Smooth muscle cell (in vitro differentiated cells): ENCODE measurements at regions not wholly inside any gene's neighbourhood (a gene's known extent, or its start where the extent isn't known, plus 50 kb on each side); places are given as distances from the start of the nearest gene placed in this dataset.
"Not testable (repeated sequence)": the region's sequence is repeated elsewhere in the genome, so short reads cannot be mapped to it uniquely, and the experiment has no call there.

Source experiments
- DNase-seq: peaks from one replicate; lab custom pipeline; 2025; ENCODE audit not compliant: unreplicated experiment; lab: John Stamatoyannopoulos, UW
- H2AFZ ChIP-seq: fragments of 200-600 bp; sonication (generic); 2 replicates; pipeline ENCODE4 v1.6.0; 2016; ENCODE audit warnings: antibody characterized with exemption, low read depth, mild to moderate bottlenecking
- H3F3A ChIP-seq: fragments of 200-600 bp; sonication (generic); 2 replicates; pipeline ENCODE4 v1.6.0; 2017; ENCODE audit warnings: antibody characterized with exemption, low read depth
- H3K27ac ChIP-seq: fragments of 200-600 bp; sonication (generic); 2 replicates; pipeline ENCODE4 v1.5.1; 2016; ENCODE audit warnings: low read depth, mild to moderate bottlenecking
- H3K27me3 ChIP-seq: fragments of 200-600 bp; sonication (generic); 2 replicates; pipeline ENCODE4 v1.6.1; 2016; ENCODE audit warnings: low read depth, mild to moderate bottlenecking
- H3K36me3 ChIP-seq: fragments of 200-600 bp; sonication (generic); 2 replicates; pipeline ENCODE4 v1.5.1; 2016; ENCODE audit warnings: low read depth
- H3K4me1 ChIP-seq: fragments of 200-600 bp; sonication (generic); 2 replicates; pipeline ENCODE4 v1.5.1; 2016; ENCODE audit warnings: low read depth
- H3K4me2 ChIP-seq: fragments of 200-600 bp; sonication (generic); 2 replicates; pipeline ENCODE4 v1.6.0; 2016; ENCODE audit warnings: mild to moderate bottlenecking
- H3K4me3 ChIP-seq: fragments of 200-600 bp; sonication (generic); 2 replicates; pipeline ENCODE4 v1.5.1; 2016; ENCODE audit warnings: mild to moderate bottlenecking
- H3K79me2 ChIP-seq: fragments of 200-600 bp; sonication (generic); 2 replicates; pipeline ENCODE4 v1.6.0; 2016; ENCODE audit warnings: low read depth, mild to moderate bottlenecking
- H3K9ac ChIP-seq: fragments of 200-600 bp; sonication (generic); 2 replicates; pipeline ENCODE4 v1.6.0; 2016; ENCODE audit warnings: low read depth
- H3K9me3 ChIP-seq: fragments of 200-600 bp; sonication (generic); replicated peaks from 2 replicates; pipeline ENCODE4 v1.5.1; 2016; ENCODE audit warnings: low read depth
- H4K20me1 ChIP-seq: fragments of 200-600 bp; sonication (generic); 2 replicates; pipeline ENCODE4 v1.6.0; 2016; ENCODE audit warnings: low read depth
- WGBS: methylation state at CpG from one replicate; pipeline ENCODE4 v1.1.7; 2016; ENCODE audit warnings: low lambda C conversion rate; 5-methylcytosine and 5-hydroxymethylcytosine counted together

GRCh38 chr15:20252040-20252439 is 289.6 kb downstream of the GOLGA6L6 start:
- not testable (repeated sequence) for H3K4me1 ChIP-seq, H3K36me3 ChIP-seq, H4K20me1 ChIP-seq, H3K27ac ChIP-seq, H3K4me3 ChIP-seq, H3K4me2 ChIP-seq, H3F3A ChIP-seq, H3K27me3 ChIP-seq, H3K9ac ChIP-seq, H3K79me2 ChIP-seq, DNase-seq, H2AFZ ChIP-seq
- H3K9me3 ChIP-seq = peaks cover 16% of the 10 kb centered on the region
- WGBS = 63% methylated on average over 7 of the region's 7 CpGs

- peaks cover 16% of the 10 kb centered on the region for H3K9me3 ChIP-seq
- not testable (repeated sequence) for H3K27ac ChIP-seq, H3K4me3 ChIP-seq, H3K9ac ChIP-seq, H3K79me2 ChIP-seq, H3K4me2 ChIP-seq, H3F3A ChIP-seq, H2AFZ ChIP-seq, H4K20me1 ChIP-seq, H3K36me3 ChIP-seq, H3K27me3 ChIP-seq, H3K4me1 ChIP-seq, DNase-seq
- WGBS = 66% methylated on average over 13 of the region's 13 CpGs
Measured at GRCh38 chr15:20251214-20252005, 290.2 kb downstream of the GOLGA6L6 start.

GRCh38 chr15:20250206-20250605 is 291.4 kb downstream of the GOLGA6L6 start:
- peaks cover 23% of the 10 kb centered on the region for H3K9me3 ChIP-seq

GRCh38 chr15:20249677-20249970 is 292.0 kb downstream of the GOLGA6L6 start:
- peaks cover 27% of the 10 kb centered on the region for H3K9me3 ChIP-seq

More at GRCh38 chr15:20250206-20250605, 291.4 kb downstream of the GOLGA6L6 start:
- not testable (repeated sequence) for H3K79me2 ChIP-seq, H2AFZ ChIP-seq, H3K4me2 ChIP-seq, H3K27ac ChIP-seq, H3K27me3 ChIP-seq, H4K20me1 ChIP-seq, DNase-seq, H3F3A ChIP-seq, H3K4me1 ChIP-seq, H3K9ac ChIP-seq, H3K4me3 ChIP-seq, H3K36me3 ChIP-seq
- 49% methylated on average over 3 of the region's 3 CpGs for WGBS

GRCh38 chr15:20248434-20248833 is 293.2 kb downstream of the GOLGA6L6 start:
- not testable (repeated sequence) for H3K36me3 ChIP-seq, DNase-seq, H3K4me3 ChIP-seq, H3K4me1 ChIP-seq, H3K27ac ChIP-seq, H3K9ac ChIP-seq, H3K79me2 ChIP-seq, H2AFZ ChIP-seq, H4K20me1 ChIP-seq, H3K27me3 ChIP-seq, H3F3A ChIP-seq, H3K4me2 ChIP-seq
- 77% methylated on average over 4 of the region's 4 CpGs for WGBS
- peaks cover 36% of the 10 kb centered on the region for H3K9me3 ChIP-seq

More at GRCh38 chr15:20249677-20249970, 292.0 kb downstream of the GOLGA6L6 start:
- DNase-seq, H3K27ac ChIP-seq, H3K4me3 ChIP-seq, H4K20me1 ChIP-seq, H3K9ac ChIP-seq, H3K79me2 ChIP-seq, H3K27me3 ChIP-seq, H2AFZ ChIP-seq, H3F3A ChIP-seq, H3K36me3 ChIP-seq, H3K4me1 ChIP-seq, H3K4me2 ChIP-seq: not testable (repeated sequence)
- WGBS = 75% methylated on average over 2 of the region's 2 CpGs

DNA sequence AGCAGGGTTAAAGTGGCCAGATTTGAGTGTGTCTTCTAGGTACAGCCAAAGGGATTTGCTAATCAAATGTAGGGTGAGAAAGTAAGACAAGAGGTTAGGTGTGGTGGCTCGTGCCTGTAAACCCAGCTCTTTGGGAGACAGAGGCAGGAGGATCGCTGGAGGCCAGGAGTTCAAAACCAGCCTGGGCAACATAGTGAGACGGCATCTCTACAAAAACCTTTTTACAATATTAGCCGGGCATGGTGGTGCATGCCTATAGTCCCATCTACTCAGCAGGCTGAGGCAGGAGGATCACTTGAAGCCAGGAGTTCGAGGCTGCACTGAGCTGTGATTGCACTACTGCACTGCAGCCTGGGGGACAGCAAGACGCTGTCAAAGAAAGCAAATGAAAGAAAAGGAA is 294.5 kb downstream of the GOLGA6L6 start:
- WGBS = 61% methylated on average over 6 of the region's 6 CpGs
- not testable (repeated sequence) for H3K27me3 ChIP-seq, H3F3A ChIP-seq, H4K20me1 ChIP-seq, H3K9ac ChIP-seq, H3K36me3 ChIP-seq, H3K4me2 ChIP-seq, DNase-seq, H2AFZ ChIP-seq, H3K79me2 ChIP-seq, H3K4me1 ChIP-seq, H3K27ac ChIP-seq, H3K4me3 ChIP-seq
- H3K9me3 ChIP-seq = peaks cover 43% of the 10 kb centered on the region

- not testable (repeated sequence) for H3K27ac ChIP-seq, H4K20me1 ChIP-seq
- peaks cover 38% of the 10 kb centered on the region for H3K9me3 ChIP-seq
Measured at GRCh38 chr15:20246624-20247023, 295.0 kb downstream of the GOLGA6L6 start.

GRCh38 chr15:20245856-20246255 is 295.7 kb downstream of the GOLGA6L6 start:
- not testable (repeated sequence) for H3K9ac ChIP-seq, H4K20me1 ChIP-seq, H2AFZ ChIP-seq, H3K27ac ChIP-seq, DNase-seq, H3K36me3 ChIP-seq, H3K4me1 ChIP-seq, H3K27me3 ChIP-seq, H3K4me2 ChIP-seq, H3F3A ChIP-seq, H3K79me2 ChIP-seq, H3K4me3 ChIP-seq
- peaks cover 37% of the 10 kb centered on the region for H3K9me3 ChIP-seq
- WGBS = 69% methylated on average over 3 of the region's 3 CpGs

More at GRCh38 chr15:20246624-20247023, 295.0 kb downstream of the GOLGA6L6 start:
- not testable (repeated sequence) for H2AFZ ChIP-seq, H3K4me1 ChIP-seq, H3F3A ChIP-seq, H3K9ac ChIP-seq, DNase-seq, H3K4me2 ChIP-seq, H3K4me3 ChIP-seq, H3K27me3 ChIP-seq, H3K79me2 ChIP-seq, H3K36me3 ChIP-seq
- whole genome bisulfite sequencing = 49% methylated on average over 8 of the region's 8 CpGs
